H1 (cell line): ENCODE measurements at regions not wholly inside any gene's neighbourhood (a gene's known extent, or its start where the extent isn't known, plus 50 kb on each side); places are given as distances from the start of the nearest gene placed in this dataset.

Experiments
- BACH1 ChIP-seq: IDR thresholded peaks from 2 replicates; pipeline ENCODE4 v1.6.1; 2012; ENCODE audit warnings: low read length, improper control_type of control experiment
- CBX5 ChIP-seq: fragments of 300-800, 300-1000 bp; sonication (generic); IDR thresholded peaks from 2 replicates; pipeline ENCODE4 v1.7.1; 2016; ENCODE audit warnings: antibody characterized with exemption, low read length, low read depth
- CEBPB ChIP-seq: IDR thresholded peaks from 2 replicates; pipeline ENCODE4 v1.6.1; 2012; ENCODE audit warnings: low read depth, low read length
- NRF1 ChIP-seq: IDR thresholded peaks from 2 replicates; pipeline ENCODE4 v1.6.1; 2011; ENCODE audit warnings: mild to moderate bottlenecking, low read depth, low read length, improper control_type of control experiment
- POLR2A ChIP-seq, 2 experiments: IDR thresholded peaks; 1 replicate in 1 of 2; 2 replicates in 1 of 2; pipeline ENCODE4 v1.6.1; 2011; ENCODE audit warnings: low read depth in 2 of 2, low read length in 2 of 2, mild to moderate bottlenecking in 2 of 2; ENCODE audit errors: control extremely low read depth in 1 of 2
- POLR2AphosphoS5 ChIP-seq: IDR thresholded peaks from 2 replicates; pipeline ENCODE4 v1.6.1; 2011; ENCODE audit warnings: low read depth, low read length
- TF ChIP-seq, protein P1 (sequence below), 3 experiments: IDR thresholded peaks; 1 replicate in 2 of 3; 2 replicates in 1 of 3; pipeline versions ENCODE4 v1.5.1 to v1.6.1; 2011; ENCODE audit warnings: low read length in 3 of 3, mild to moderate bottlenecking in 3 of 3, inconsistent platforms in 2 of 3, low read depth in 1 of 3, moderate library complexity in 1 of 3; ENCODE audit not compliant: insufficient read depth in 1 of 3; ENCODE audit errors: control extremely low read depth in 1 of 3
- TF ChIP-seq, protein P2 (sequence below): IDR thresholded peaks from 2 replicates; pipeline ENCODE4 v1.6.1; 2011; ENCODE audit warnings: low read length, improper control_type of control experiment

DNA sequence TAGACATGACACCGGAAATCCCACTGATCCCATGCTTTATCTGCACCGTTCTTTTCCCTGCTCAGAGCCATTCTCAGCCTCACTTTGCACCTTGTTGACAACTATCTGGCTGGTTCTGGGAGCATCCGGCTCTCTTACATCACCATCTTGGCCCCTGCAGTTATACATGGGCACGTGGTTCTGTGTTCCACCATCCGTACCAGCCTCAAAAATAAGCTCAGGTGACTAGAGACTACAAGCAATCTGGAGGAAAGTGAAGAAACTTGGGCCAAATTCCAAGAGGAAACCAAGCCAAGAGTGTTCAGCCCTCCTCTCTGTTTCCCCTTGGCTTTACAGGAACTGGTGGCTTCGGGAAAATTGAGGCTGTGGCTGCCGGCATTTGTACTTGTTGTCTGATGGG lies 244.6 kb upstream of the ACVR2A start:
- TF ChIP-seq, protein P1, sequence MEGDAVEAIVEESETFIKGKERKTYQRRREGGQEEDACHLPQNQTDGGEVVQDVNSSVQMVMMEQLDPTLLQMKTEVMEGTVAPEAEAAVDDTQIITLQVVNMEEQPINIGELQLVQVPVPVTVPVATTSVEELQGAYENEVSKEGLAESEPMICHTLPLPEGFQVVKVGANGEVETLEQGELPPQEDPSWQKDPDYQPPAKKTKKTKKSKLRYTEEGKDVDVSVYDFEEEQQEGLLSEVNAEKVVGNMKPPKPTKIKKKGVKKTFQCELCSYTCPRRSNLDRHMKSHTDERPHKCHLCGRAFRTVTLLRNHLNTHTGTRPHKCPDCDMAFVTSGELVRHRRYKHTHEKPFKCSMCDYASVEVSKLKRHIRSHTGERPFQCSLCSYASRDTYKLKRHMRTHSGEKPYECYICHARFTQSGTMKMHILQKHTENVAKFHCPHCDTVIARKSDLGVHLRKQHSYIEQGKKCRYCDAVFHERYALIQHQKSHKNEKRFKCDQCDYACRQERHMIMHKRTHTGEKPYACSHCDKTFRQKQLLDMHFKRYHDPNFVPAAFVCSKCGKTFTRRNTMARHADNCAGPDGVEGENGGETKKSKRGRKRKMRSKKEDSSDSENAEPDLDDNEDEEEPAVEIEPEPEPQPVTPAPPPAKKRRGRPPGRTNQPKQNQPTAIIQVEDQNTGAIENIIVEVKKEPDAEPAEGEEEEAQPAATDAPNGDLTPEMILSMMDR (IDR thresholded peaks at IDR 0.05; ENCODE audit: control extremely low read depth in 1 of 3, insufficient read depth in 1 of 3, low read depth in 1 of 3, low read length in 3 of 3): no peak
- TF ChIP-seq POLR2AphosphoS5: no peak
- TF ChIP-seq NRF1: no peak
- TF ChIP-seq BACH1: no peak
- no peak for TF ChIP-seq CEBPB
- TF ChIP-seq, protein P2, sequence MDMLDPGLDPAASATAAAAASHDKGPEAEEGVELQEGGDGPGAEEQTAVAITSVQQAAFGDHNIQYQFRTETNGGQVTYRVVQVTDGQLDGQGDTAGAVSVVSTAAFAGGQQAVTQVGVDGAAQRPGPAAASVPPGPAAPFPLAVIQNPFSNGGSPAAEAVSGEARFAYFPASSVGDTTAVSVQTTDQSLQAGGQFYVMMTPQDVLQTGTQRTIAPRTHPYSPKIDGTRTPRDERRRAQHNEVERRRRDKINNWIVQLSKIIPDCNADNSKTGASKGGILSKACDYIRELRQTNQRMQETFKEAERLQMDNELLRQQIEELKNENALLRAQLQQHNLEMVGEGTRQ: no peak
- TF ChIP-seq POLR2A (IDR thresholded peaks at IDR 0.05; ENCODE audit: control extremely low read depth in 1 of 2, low read depth in 2 of 2, low read length in 2 of 2): no peak
- TF ChIP-seq CBX5: no peak
